Neural cell (in vitro differentiated cells): ENCODE measurements at regions not wholly inside any gene's neighbourhood (a gene's known extent, or its start where the extent isn't known, plus 50 kb on each side); places are given as distances from the start of the nearest gene placed in this dataset.

ENCODE experiments used
- H2AFZ ChIP-seq: fragments of 200-600, 300-800 bp; sonication (generic), shearing (Covaris generic); 2 replicates; pipeline ENCODE4 v1.6.0; 2014; ENCODE audit warnings: low read depth, mild to moderate bottlenecking, antibody characterized with exemption, low read length, moderate library complexity
- H3F3A ChIP-seq: fragments of 200-600 bp; shearing (Covaris generic); 2 replicates; pipeline ENCODE4 v1.6.1; 2016; ENCODE audit warnings: mild to moderate bottlenecking, moderate library complexity, mixed read lengths, antibody characterized with exemption, low read length; ENCODE audit not compliant: insufficient read depth, poor library complexity, severe bottlenecking
- H3K27ac ChIP-seq: fragments of 200-600, 300-800 bp; sonication (generic), shearing (Covaris generic); 2 replicates; pipeline ENCODE4 v1.5.1; 2014; ENCODE audit warnings: mild to moderate bottlenecking, low read length, moderate library complexity
- H3K27me3 ChIP-seq: fragments of 300-800, 200-600 bp; sonication (generic), shearing (Covaris generic); 2 replicates; pipeline ENCODE4 v1.6.0; 2014; ENCODE audit warnings: mild to moderate bottlenecking, low read depth, low read length, moderate library complexity; ENCODE audit not compliant: insufficient read depth
- H3K36me3 ChIP-seq: fragments of 300-800, 200-600 bp; sonication (generic), shearing (Covaris generic); 2 replicates; pipeline ENCODE4 v1.5.1; 2014; ENCODE audit warnings: mild to moderate bottlenecking, antibody characterized with exemption, low read length, moderate library complexity; ENCODE audit not compliant: insufficient read depth
- H3K4me2 ChIP-seq: fragments of 300-800, 200-600 bp; sonication (generic), shearing (Covaris generic); 2 replicates; pipeline ENCODE4 v1.6.0; 2014; ENCODE audit warnings: mild to moderate bottlenecking, low read length
- H3K4me3 ChIP-seq: fragments of 300-800, 200-600 bp; sonication (generic), shearing (Covaris generic); 2 replicates; pipeline ENCODE4 v1.5.1; 2014; ENCODE audit warnings: mild to moderate bottlenecking, low read length, moderate library complexity
- H3K79me2 ChIP-seq: fragments of 200-600 bp; shearing (Covaris generic); replicated peaks from 2 replicates; pipeline ENCODE4 v1.6.0; 2014; ENCODE audit warnings: mild to moderate bottlenecking, low read length, moderate library complexity; ENCODE audit not compliant: insufficient read depth
- H3K9ac ChIP-seq: fragments of 300-800, 200-600 bp; sonication (generic), shearing (Covaris generic); 2 replicates; pipeline ENCODE4 v1.6.1; 2016; ENCODE audit warnings: mild to moderate bottlenecking, low read length, mixed read lengths
- H3K9me2 ChIP-seq: fragments of 200-600 bp; shearing (Covaris generic); 2 replicates; pipeline ENCODE4 v1.6.1; 2016; ENCODE audit warnings: mild to moderate bottlenecking, low read length, mixed read lengths; ENCODE audit not compliant: insufficient read depth
- H3K9me3 ChIP-seq: fragments of 200-600, 300-800 bp; sonication (generic), shearing (Covaris generic); 2 replicates; pipeline ENCODE4 v1.6.1; 2016; ENCODE audit warnings: mild to moderate bottlenecking, mixed run types, low read length, moderate library complexity, mixed read lengths
- H4K20me1 ChIP-seq: fragments of 200-600 bp; shearing (Covaris generic); 2 replicates; pipeline ENCODE4 v1.6.1; 2016; ENCODE audit warnings: mild to moderate bottlenecking, mixed run types; ENCODE audit not compliant: insufficient read depth
- EP300 ChIP-seq: fragments of 450-650 bp; conservative IDR thresholded peaks from 2 replicates; pipeline ENCODE4 v1.6.1; 2014; ENCODE audit warnings: antibody characterized with exemption, mild to moderate bottlenecking, moderate library complexity; ENCODE audit not compliant: poor library complexity, severe bottlenecking
- EZH2 ChIP-seq: fragments of 200-600, 300-800 bp; shearing (Covaris generic), sonication (generic); IDR thresholded peaks from 2 replicates; pipeline ENCODE4 v1.6.1; 2014; ENCODE audit warnings: antibody characterized with exemption, low read length, borderline replicate concordance, mild to moderate bottlenecking; ENCODE audit not compliant: insufficient read depth, poor library complexity, severe bottlenecking
- MXI1 ChIP-seq: fragments of 450-650 bp; conservative IDR thresholded peaks from 2 replicates; pipeline ENCODE4 v1.6.1; 2014; ENCODE audit warnings: antibody characterized with exemption, mild to moderate bottlenecking; ENCODE audit not compliant: poor library complexity, severe bottlenecking
- POLR2AphosphoS5 ChIP-seq: IDR thresholded peaks from 2 replicates; pipeline ENCODE4 v1.6.1; 2012
- RAD21 ChIP-seq: fragments of 450-650 bp; conservative IDR thresholded peaks from 2 replicates; pipeline ENCODE4 v1.6.1; 2014; ENCODE audit warnings: antibody characterized with exemption, mild to moderate bottlenecking, moderate library complexity
- SMC3 ChIP-seq: fragments of 450-650 bp; conservative IDR thresholded peaks from 2 replicates; pipeline ENCODE4 v1.6.1; 2014; ENCODE audit warnings: antibody characterized with exemption, mild to moderate bottlenecking, moderate library complexity; ENCODE audit not compliant: poor library complexity
- TAF1 ChIP-seq: IDR thresholded peaks from 2 replicates; pipeline ENCODE4 v1.6.1; 2012; ENCODE audit warnings: low read depth
- TF ChIP-seq, protein P1 (sequence below): IDR thresholded peaks from 2 replicates; pipeline ENCODE4 v1.6.1; 2012; ENCODE audit warnings: borderline replicate concordance
- TF ChIP-seq, protein P2 (sequence below): fragments of 450-650 bp; IDR thresholded peaks from 2 replicates; pipeline ENCODE4 v1.5.1; 2014; ENCODE audit warnings: antibody characterized with exemption, mild to moderate bottlenecking, moderate library complexity; ENCODE audit not compliant: poor library complexity, severe bottlenecking

DNA sequence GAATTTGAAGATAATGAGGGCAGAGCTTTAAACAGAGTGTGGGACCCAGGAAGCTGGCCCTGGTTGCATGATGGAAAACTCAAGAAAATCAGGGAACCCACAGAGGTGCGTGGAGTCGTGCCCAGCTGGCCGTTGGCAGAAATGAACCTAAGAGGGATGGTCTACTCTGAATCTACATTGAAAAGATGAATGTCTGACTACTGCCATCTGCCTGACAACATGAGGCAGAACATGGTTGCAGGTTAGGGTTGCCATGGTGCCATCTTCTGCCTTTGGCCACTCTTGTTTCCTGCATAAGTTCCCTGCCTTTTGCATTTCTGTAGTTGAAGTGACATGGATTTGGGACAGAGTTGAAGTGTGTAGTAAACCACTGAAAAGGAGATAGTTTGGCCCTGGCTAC, 138.5 kb upstream of the COBL start:
- no peak overlapping the region for H3K4me2 ChIP-seq
- no peak overlapping the region for H3K4me3 ChIP-seq
- H2AFZ ChIP-seq: no peak overlapping the region
- H3K27ac ChIP-seq: no peak overlapping the region
- H3K9me2 ChIP-seq: no peaks in the 10 kb centered on the region
- H3K9ac ChIP-seq: no peak overlapping the region
- H3K36me3 ChIP-seq: no peaks in the 10 kb centered on the region
- H3F3A ChIP-seq: no peaks in the 10 kb centered on the region
- H3K79me2 ChIP-seq: no peaks in the 10 kb centered on the region
- H3K9me3 ChIP-seq: no peaks in the 10 kb centered on the region
- no peaks in the 10 kb centered on the region for H3K27me3 ChIP-seq
- H4K20me1 ChIP-seq: no peaks in the 10 kb centered on the region
- TF ChIP-seq, protein P1, sequence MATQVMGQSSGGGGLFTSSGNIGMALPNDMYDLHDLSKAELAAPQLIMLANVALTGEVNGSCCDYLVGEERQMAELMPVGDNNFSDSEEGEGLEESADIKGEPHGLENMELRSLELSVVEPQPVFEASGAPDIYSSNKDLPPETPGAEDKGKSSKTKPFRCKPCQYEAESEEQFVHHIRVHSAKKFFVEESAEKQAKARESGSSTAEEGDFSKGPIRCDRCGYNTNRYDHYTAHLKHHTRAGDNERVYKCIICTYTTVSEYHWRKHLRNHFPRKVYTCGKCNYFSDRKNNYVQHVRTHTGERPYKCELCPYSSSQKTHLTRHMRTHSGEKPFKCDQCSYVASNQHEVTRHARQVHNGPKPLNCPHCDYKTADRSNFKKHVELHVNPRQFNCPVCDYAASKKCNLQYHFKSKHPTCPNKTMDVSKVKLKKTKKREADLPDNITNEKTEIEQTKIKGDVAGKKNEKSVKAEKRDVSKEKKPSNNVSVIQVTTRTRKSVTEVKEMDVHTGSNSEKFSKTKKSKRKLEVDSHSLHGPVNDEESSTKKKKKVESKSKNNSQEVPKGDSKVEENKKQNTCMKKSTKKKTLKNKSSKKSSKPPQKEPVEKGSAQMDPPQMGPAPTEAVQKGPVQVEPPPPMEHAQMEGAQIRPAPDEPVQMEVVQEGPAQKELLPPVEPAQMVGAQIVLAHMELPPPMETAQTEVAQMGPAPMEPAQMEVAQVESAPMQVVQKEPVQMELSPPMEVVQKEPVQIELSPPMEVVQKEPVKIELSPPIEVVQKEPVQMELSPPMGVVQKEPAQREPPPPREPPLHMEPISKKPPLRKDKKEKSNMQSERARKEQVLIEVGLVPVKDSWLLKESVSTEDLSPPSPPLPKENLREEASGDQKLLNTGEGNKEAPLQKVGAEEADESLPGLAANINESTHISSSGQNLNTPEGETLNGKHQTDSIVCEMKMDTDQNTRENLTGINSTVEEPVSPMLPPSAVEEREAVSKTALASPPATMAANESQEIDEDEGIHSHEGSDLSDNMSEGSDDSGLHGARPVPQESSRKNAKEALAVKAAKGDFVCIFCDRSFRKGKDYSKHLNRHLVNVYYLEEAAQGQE: no peak
- TF ChIP-seq SMC3 (no peak), RAD21 (no peak), EZH2 (no peak), MXI1 (no peak), TAF1 (no peak), POLR2AphosphoS5 (no peak), EP300 (no peak)
- TF ChIP-seq, protein P2, sequence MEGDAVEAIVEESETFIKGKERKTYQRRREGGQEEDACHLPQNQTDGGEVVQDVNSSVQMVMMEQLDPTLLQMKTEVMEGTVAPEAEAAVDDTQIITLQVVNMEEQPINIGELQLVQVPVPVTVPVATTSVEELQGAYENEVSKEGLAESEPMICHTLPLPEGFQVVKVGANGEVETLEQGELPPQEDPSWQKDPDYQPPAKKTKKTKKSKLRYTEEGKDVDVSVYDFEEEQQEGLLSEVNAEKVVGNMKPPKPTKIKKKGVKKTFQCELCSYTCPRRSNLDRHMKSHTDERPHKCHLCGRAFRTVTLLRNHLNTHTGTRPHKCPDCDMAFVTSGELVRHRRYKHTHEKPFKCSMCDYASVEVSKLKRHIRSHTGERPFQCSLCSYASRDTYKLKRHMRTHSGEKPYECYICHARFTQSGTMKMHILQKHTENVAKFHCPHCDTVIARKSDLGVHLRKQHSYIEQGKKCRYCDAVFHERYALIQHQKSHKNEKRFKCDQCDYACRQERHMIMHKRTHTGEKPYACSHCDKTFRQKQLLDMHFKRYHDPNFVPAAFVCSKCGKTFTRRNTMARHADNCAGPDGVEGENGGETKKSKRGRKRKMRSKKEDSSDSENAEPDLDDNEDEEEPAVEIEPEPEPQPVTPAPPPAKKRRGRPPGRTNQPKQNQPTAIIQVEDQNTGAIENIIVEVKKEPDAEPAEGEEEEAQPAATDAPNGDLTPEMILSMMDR: no peak

DNA sequence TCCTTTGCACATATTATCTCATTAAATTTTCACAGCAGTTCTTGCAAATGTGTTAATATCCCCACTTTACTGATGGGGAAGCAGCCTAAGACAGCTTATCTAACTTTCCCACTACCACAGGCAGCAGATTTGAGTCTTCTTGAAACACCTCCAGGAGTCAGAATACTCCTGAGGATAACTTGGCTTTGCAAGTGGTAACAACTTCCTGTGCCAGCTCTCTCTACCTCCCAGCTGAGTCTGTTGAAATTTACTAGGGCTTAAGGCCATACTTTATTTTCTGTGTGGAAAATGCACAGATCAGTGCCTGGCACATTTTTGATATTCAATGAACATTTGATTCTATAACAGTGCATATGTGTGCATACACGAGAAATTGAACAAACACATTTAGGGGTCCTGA, 136.1 kb upstream of the COBL start:
- Histone ChIP-seq H3K4me2 (no peak overlapping the region), H4K20me1 (no peaks in the 10 kb centered on the region), H3K36me3 (no peaks in the 10 kb centered on the region), H3K4me3 (no peak overlapping the region), H3K9me3 (no peaks in the 10 kb centered on the region), H3K9ac (no peak overlapping the region), H2AFZ (no peak overlapping the region), H3F3A (no peaks in the 10 kb centered on the region), H3K27ac (no peak overlapping the region), H3K27me3 (no peaks in the 10 kb centered on the region), H3K9me2 (no peaks in the 10 kb centered on the region), H3K79me2 (no peaks in the 10 kb centered on the region)
- TF ChIP-seq EP300: no peak
- TF ChIP-seq MXI1: no peak
- no peak for TF ChIP-seq TAF1
- TF ChIP-seq, protein P2: no peak
- TF ChIP-seq, protein P1: no peak
- no peak for TF ChIP-seq EZH2
- no peak for TF ChIP-seq POLR2AphosphoS5
- TF ChIP-seq SMC3: no peak
- no peak for TF ChIP-seq RAD21
